H1 (cell line): ENCODE measurements at regions not wholly inside any gene's neighbourhood (a gene's known extent, or its start where the extent isn't known, plus 50 kb on each side); places are given as distances from the start of the nearest gene placed in this dataset.
A peak's percentile ranks its signal among the peaks of the same experiment; 100 is the strongest.

Source experiments
- CTCF ChIA-PET: fragments of 300-600 bp; sonication (Branson Sonifier 250); formaldehyde crosslinking; loops from one replicate; lab custom pipeline; 2021; ENCODE audit not compliant: partially characterized antibody; lab: Charles Lee
- POLR2A ChIA-PET: fragments of 300-600 bp; sonication (Branson Sonifier 250); formaldehyde crosslinking; loops from one replicate; lab custom pipeline; 2021; ENCODE audit warnings: inconsistent platforms; ENCODE audit not compliant: partially characterized antibody; lab: Charles Lee
- DNase-seq, 2 experiments: peaks; one replicate each; pipeline versions ENCODE4 v3.0.0 to v3.0.0-alpha.2; 2010 to 2022; ENCODE audit warnings: low spot score in 2 of 2, low read depth in 1 of 2, mixed read lengths in 1 of 2
- FAIRE-seq: peaks from 2 replicates; lab custom pipeline; 2011; peaks lifted over from hg19 to GRCh38; lab: Jason Lieb, UNC
- H2AFZ ChIP-seq: 2 replicates; pipeline ENCODE4 v1.8.1; 2012; ENCODE audit warnings: low read length, inconsistent platforms
- H2AK5ac ChIP-seq: 2 replicates; pipeline ENCODE4 v1.6.1; 2013; ENCODE audit warnings: low read depth, low read length
- H2BK120ac ChIP-seq: replicated peaks from 2 replicates; pipeline ENCODE3; 2013; ENCODE audit warnings: low read depth, low read length, inconsistent platforms
- H2BK12ac ChIP-seq: 2 replicates; pipeline ENCODE4 v1.6.1; 2013; ENCODE audit warnings: low read depth, low read length
- H2BK15ac ChIP-seq: 2 replicates; pipeline ENCODE4 v1.6.1; 2013; ENCODE audit warnings: low read length
- H2BK20ac ChIP-seq: 2 replicates; pipeline ENCODE4 v1.6.1; 2013; ENCODE audit warnings: low read length
- H2BK5ac ChIP-seq: 2 replicates; pipeline ENCODE4 v1.6.1; 2013; ENCODE audit warnings: low read depth, low read length
- H3K14ac ChIP-seq: 2 replicates; pipeline ENCODE4 v1.6.1; 2013; ENCODE audit warnings: inconsistent platforms; ENCODE audit not compliant: insufficient read length
- H3K18ac ChIP-seq: 2 replicates; pipeline ENCODE4 v1.6.1; 2013; ENCODE audit warnings: low read length; ENCODE audit errors: extremely low read depth
- H3K23ac ChIP-seq: 2 replicates; pipeline ENCODE4 v1.6.1; 2013; ENCODE audit warnings: inconsistent platforms; ENCODE audit not compliant: insufficient read length
- H3K23me2 ChIP-seq: 2 replicates; pipeline ENCODE4 v1.6.1; 2013; ENCODE audit warnings: low read depth, low read length
- H3K27ac ChIP-seq: 2 replicates; pipeline ENCODE4 v1.6.1; 2011; ENCODE audit warnings: low read depth, low read length, inconsistent platforms
- H3K27me3 ChIP-seq, 4 experiments: replicated peaks in 1 of 4; 1 replicate in 1 of 4; 2 replicates in 3 of 4; pipeline versions ENCODE4 v1.6.1 to v1.8.1; 2011 to 2013; ENCODE audit warnings: low read length in 3 of 4, mild to moderate bottlenecking in 3 of 4, inconsistent platforms in 2 of 4, mixed read lengths in 2 of 4, moderate library complexity in 1 of 4; ENCODE audit not compliant: control insufficient read depth in 3 of 4, insufficient read depth in 3 of 4; ENCODE audit errors: extremely low read depth in 1 of 4
- H3K36me3 ChIP-seq, 4 experiments: 2 replicates each; pipeline versions ENCODE4 v1.6.1 to v1.8.1; 2011 to 2013; ENCODE audit warnings: mild to moderate bottlenecking in 4 of 4, low read length in 3 of 4, moderate library complexity in 2 of 4, control low read depth in 1 of 4, inconsistent platforms in 1 of 4; ENCODE audit not compliant: insufficient read depth in 4 of 4, control insufficient read depth in 2 of 4
- H3K4ac ChIP-seq: replicated peaks from 2 replicates; pipeline ENCODE3; 2013; ENCODE audit warnings: low read length, low read depth, mixed read lengths, inconsistent platforms; ENCODE audit not compliant: insufficient read length
- H3K4me1 ChIP-seq, 4 experiments: replicated peaks in 1 of 4; 1 replicate in 1 of 4; 2 replicates in 3 of 4; pipeline versions ENCODE4 v1.6.1 to v1.8.1; 2011 to 2013; ENCODE audit warnings: low read length in 3 of 4, inconsistent platforms in 2 of 4, mixed read lengths in 1 of 4; ENCODE audit not compliant: insufficient read depth in 4 of 4, control insufficient read depth in 3 of 4
- H3K4me2 ChIP-seq, 2 experiments: 2 replicates each; pipeline versions ENCODE4 v1.6.1 to v1.8.1; 2011 to 2013; ENCODE audit warnings: low read depth in 2 of 2, low read length in 2 of 2, control low read depth in 1 of 2, inconsistent platforms in 1 of 2, mild to moderate bottlenecking in 1 of 2; ENCODE audit not compliant: insufficient read depth in 1 of 2
- H3K4me3 ChIP-seq, 4 experiments: fragments of 200-600, 300-600 bp in 1 of 4; sonication (generic), shearing (Covaris generic), sonication (Bioruptor Twin) in 1 of 4; 2 replicates each; pipeline versions ENCODE4 v1.5.1 to v1.8.1; 2011 to 2016; ENCODE audit warnings: low read length in 4 of 4, low read depth in 3 of 4, control low read depth in 2 of 4, inconsistent platforms in 2 of 4, mild to moderate bottlenecking in 2 of 4, mixed read lengths in 1 of 4, moderate library complexity in 1 of 4; ENCODE audit not compliant: insufficient read depth in 2 of 4; ENCODE audit errors: extremely low read depth in 1 of 4
- H3K56ac ChIP-seq: replicated peaks from 2 replicates; pipeline ENCODE3; 2013; ENCODE audit warnings: low read depth, mild to moderate bottlenecking, mixed read lengths, low read length, inconsistent platforms; ENCODE audit not compliant: insufficient read length
- H3K79me1 ChIP-seq: 2 replicates; pipeline ENCODE4 v1.6.1; 2013; ENCODE audit warnings: low read depth, low read length, control low read depth
- H3K79me2 ChIP-seq, 2 experiments: 2 replicates each; pipeline versions ENCODE4 v1.6.1 to v1.8.1; 2012 to 2013; ENCODE audit warnings: low read length in 2 of 2, mild to moderate bottlenecking in 2 of 2, inconsistent platforms in 1 of 2; ENCODE audit not compliant: insufficient read depth in 2 of 2, control insufficient read depth in 1 of 2
- H3K9ac ChIP-seq, 4 experiments: replicated peaks in 1 of 4; 1 replicate in 1 of 4; 2 replicates in 3 of 4; pipeline versions ENCODE4 v1.6.1 to v1.8.1; 2011 to 2013; ENCODE audit warnings: low read depth in 3 of 4, low read length in 3 of 4, control low read depth in 2 of 4, mild to moderate bottlenecking in 2 of 4, moderate library complexity in 2 of 4, inconsistent platforms in 1 of 4; ENCODE audit errors: extremely low read depth in 1 of 4
- H3K9me3 ChIP-seq, 2 experiments: 2 replicates each; pipeline versions ENCODE4 v1.6.1 to v1.8.1; 2012 to 2013; ENCODE audit warnings: mild to moderate bottlenecking in 2 of 2, moderate library complexity in 2 of 2, control low read depth in 1 of 2, inconsistent platforms in 1 of 2, low read depth in 1 of 2, low read length in 1 of 2, mixed read lengths in 1 of 2; ENCODE audit not compliant: insufficient read depth in 2 of 2
- H4K20me1 ChIP-seq, 2 experiments: replicated peaks in 1 of 2; 2 replicates each; pipeline versions ENCODE3 to v1.8.1; 2011 to 2013; ENCODE audit warnings: inconsistent platforms in 2 of 2, low read length in 2 of 2, mild to moderate bottlenecking in 1 of 2; ENCODE audit not compliant: insufficient read depth in 2 of 2, control insufficient read depth in 1 of 2
- H4K5ac ChIP-seq: 2 replicates; pipeline ENCODE4 v1.6.1; 2013; ENCODE audit warnings: low read length, low read depth, mixed read lengths, inconsistent platforms; ENCODE audit not compliant: insufficient read length
- H4K8ac ChIP-seq: 2 replicates; pipeline ENCODE4 v1.8.0; 2013; ENCODE audit warnings: mild to moderate bottlenecking, moderate library complexity, low read length, inconsistent platforms; ENCODE audit not compliant: insufficient read depth; ENCODE audit errors: extremely low read depth
- H4K91ac ChIP-seq: replicated peaks from 2 replicates; pipeline ENCODE3; 2013; ENCODE audit warnings: low read length, mixed read lengths, inconsistent platforms; ENCODE audit not compliant: insufficient read length
- CTCF ChIP-seq, 3 experiments: IDR thresholded peaks; 1 replicate in 2 of 3; 2 replicates in 1 of 3; pipeline versions ENCODE4 v1.5.1 to v1.6.1; 2011; ENCODE audit warnings: low read length in 3 of 3, mild to moderate bottlenecking in 3 of 3, inconsistent platforms in 2 of 3, low read depth in 1 of 3, moderate library complexity in 1 of 3; ENCODE audit not compliant: insufficient read depth in 1 of 3; ENCODE audit errors: control extremely low read depth in 1 of 3
- JUND ChIP-seq: IDR thresholded peaks from 2 replicates; pipeline ENCODE4 v1.6.1; 2011; ENCODE audit warnings: mild to moderate bottlenecking, improper control_type of control experiment, low read length
- WGBS, 2 experiments: shearing (Covaris generic) in 1 of 2; methylation state at CpG; one replicate each; pipeline versions ENCODE4 v1.1.6 to v1.1.7; 2013 to 2015; ENCODE audit warnings: low lambda C conversion rate in 2 of 2, mixed read lengths in 2 of 2, inconsistent platforms in 1 of 2, low coverage in 1 of 2, missing lambda C conversion rate in 1 of 2; ENCODE audit not compliant: insufficient replicate concordance in 2 of 2, insufficient coverage in 1 of 2, insufficient read length in 1 of 2; ENCODE audit errors: extremely low coverage in 1 of 2, missing lambda C conversion rate in 1 of 2; 5-methylcytosine and 5-hydroxymethylcytosine counted together

- no peak for DNase-seq
- POLR2A ChIA-PET: no interaction called here
- no peaks in the 10 kb centered on the region for H3K27me3 ChIP-seq
Measured at GRCh38 chr3:191065181-191065805, 133.7 kb upstream of the OSTN start.

More at GRCh38 chr3:191065181-191065805, 133.7 kb upstream of the OSTN start:
- Histone ChIP-seq H3K14ac (no peak overlapping the region), H3K56ac (no peak overlapping the region), H2BK15ac (no peak overlapping the region), H2BK20ac (no peak overlapping the region), H2BK120ac (no peak overlapping the region), H4K91ac (no peak overlapping the region), H3K79me2 (no peaks in the 10 kb centered on the region), H3K4me3 (no peak overlapping the region), H3K79me1 (no peaks in the 10 kb centered on the region), H4K20me1 (no peaks in the 10 kb centered on the region), H3K4me2 (no peak overlapping the region), H3K9me3 (no peaks in the 10 kb centered on the region), H4K5ac (no peak overlapping the region), H3K23me2 (no peaks in the 10 kb centered on the region), H3K18ac (no peak overlapping the region), H3K27ac (no peak overlapping the region), H3K9ac (no peak overlapping the region), H2AK5ac (no peak overlapping the region), H3K4me1 (no peaks in the 10 kb centered on the region), H4K8ac (no peak overlapping the region), H2BK12ac (no peak overlapping the region), H2BK5ac (no peak overlapping the region), H3K23ac (no peak overlapping the region), H2AFZ (no peak overlapping the region), H3K36me3 (no peaks in the 10 kb centered on the region), H3K4ac (no peak overlapping the region)
- peak in 1 of 3 experiments; percentile 11; a peak in 1 of 4 replicates for TF ChIP-seq CTCF (IDR thresholded peaks at IDR 0.05; ENCODE audit: control extremely low read depth in 1 of 3, insufficient read depth in 1 of 3, low read depth in 1 of 3, low read length in 3 of 3)
- TF ChIP-seq JUND: no peak
- FAIRE-seq: no peak
- CTCF ChIA-PET: interaction anchor here (1.2 to 2.2 kb wide), 2 partner anchors 12 to 21 kb away, joined by 6 to 9 read pairs; no protein-coding TSS in a partner anchor
- WGBS, 2 experiments: 86% methylated on average over 6 of the region's 6 CpGs; no CpG with 5 or more reads in 1 of the 2 experiments
